ENCODE measurements at regions not wholly inside any gene's neighbourhood (a gene's known extent, or its start where the extent isn't known, plus 50 kb on each side); places are given as distances from the start of the nearest gene placed in this dataset.

DNA sequence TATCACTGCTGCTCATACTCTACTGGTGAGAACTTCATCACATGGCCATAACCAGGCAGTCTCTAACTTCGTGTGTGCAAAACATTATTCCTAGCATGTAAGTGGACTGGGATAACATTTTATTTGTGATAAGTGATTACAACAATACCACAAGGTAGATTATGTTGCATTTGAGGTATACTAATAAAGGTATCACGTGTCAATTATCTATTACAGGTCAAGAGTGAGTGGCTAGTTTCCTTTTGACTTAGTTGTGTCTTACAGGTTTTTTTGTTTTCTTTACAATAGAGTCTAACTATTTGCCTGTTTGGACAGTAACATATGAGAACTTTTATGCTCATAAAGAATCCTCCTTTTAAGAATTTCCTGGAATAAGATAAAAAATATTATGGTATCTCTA is 67.2 kb upstream of the DSC1 start:
- TF ChIP-seq TCF12 (IDR thresholded peaks at IDR 0.05): no peak
- TF ChIP-seq EP300 (IDR thresholded peaks at IDR 0.05; ENCODE audit: borderline replicate concordance in 1 of 2, low read depth in 1 of 2, low read length in 1 of 2): no peak
- TF ChIP-seq, protein P1, sequence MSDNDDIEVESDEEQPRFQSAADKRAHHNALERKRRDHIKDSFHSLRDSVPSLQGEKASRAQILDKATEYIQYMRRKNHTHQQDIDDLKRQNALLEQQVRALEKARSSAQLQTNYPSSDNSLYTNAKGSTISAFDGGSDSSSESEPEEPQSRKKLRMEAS (IDR thresholded peaks at IDR 0.05; ENCODE audit: low read depth): no peak
- TF ChIP-seq FOXJ3 (CRISPR knock-in tag; IDR thresholded peaks at IDR 0.05): no peak
- TF ChIP-seq, protein P2, sequence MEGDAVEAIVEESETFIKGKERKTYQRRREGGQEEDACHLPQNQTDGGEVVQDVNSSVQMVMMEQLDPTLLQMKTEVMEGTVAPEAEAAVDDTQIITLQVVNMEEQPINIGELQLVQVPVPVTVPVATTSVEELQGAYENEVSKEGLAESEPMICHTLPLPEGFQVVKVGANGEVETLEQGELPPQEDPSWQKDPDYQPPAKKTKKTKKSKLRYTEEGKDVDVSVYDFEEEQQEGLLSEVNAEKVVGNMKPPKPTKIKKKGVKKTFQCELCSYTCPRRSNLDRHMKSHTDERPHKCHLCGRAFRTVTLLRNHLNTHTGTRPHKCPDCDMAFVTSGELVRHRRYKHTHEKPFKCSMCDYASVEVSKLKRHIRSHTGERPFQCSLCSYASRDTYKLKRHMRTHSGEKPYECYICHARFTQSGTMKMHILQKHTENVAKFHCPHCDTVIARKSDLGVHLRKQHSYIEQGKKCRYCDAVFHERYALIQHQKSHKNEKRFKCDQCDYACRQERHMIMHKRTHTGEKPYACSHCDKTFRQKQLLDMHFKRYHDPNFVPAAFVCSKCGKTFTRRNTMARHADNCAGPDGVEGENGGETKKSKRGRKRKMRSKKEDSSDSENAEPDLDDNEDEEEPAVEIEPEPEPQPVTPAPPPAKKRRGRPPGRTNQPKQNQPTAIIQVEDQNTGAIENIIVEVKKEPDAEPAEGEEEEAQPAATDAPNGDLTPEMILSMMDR (IDR thresholded peaks at IDR 0.05): no peak
- TF ChIP-seq, protein P3, sequence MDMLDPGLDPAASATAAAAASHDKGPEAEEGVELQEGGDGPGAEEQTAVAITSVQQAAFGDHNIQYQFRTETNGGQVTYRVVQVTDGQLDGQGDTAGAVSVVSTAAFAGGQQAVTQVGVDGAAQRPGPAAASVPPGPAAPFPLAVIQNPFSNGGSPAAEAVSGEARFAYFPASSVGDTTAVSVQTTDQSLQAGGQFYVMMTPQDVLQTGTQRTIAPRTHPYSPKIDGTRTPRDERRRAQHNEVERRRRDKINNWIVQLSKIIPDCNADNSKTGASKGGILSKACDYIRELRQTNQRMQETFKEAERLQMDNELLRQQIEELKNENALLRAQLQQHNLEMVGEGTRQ (IDR thresholded peaks at IDR 0.05; ENCODE audit: borderline replicate concordance, low read depth, low read length): no peak
- no peak for TF ChIP-seq MXI1 (IDR thresholded peaks at IDR 0.05; ENCODE audit: low read depth, low read length)
- TF ChIP-seq, protein P4, sequence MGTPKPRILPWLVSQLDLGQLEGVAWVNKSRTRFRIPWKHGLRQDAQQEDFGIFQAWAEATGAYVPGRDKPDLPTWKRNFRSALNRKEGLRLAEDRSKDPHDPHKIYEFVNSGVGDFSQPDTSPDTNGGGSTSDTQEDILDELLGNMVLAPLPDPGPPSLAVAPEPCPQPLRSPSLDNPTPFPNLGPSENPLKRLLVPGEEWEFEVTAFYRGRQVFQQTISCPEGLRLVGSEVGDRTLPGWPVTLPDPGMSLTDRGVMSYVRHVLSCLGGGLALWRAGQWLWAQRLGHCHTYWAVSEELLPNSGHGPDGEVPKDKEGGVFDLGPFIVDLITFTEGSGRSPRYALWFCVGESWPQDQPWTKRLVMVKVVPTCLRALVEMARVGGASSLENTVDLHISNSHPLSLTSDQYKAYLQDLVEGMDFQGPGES (IDR thresholded peaks at IDR 0.05; ENCODE audit: low read depth, low read length): no peak
- no peak for TF ChIP-seq GABPA (IDR thresholded peaks at IDR 0.05; ENCODE audit: low read depth)
- no peak for TF ChIP-seq TEAD4 (IDR thresholded peaks at IDR 0.05; ENCODE audit: borderline replicate concordance, insufficient read depth)
- no peak for TF ChIP-seq YY1 (IDR thresholded peaks at IDR 0.05; ENCODE audit: low read depth)
- TF ChIP-seq NRF1 (IDR thresholded peaks at IDR 0.05; ENCODE audit: low read depth, low read length): no peak
- TF ChIP-seq POLR2AphosphoS5 (IDR thresholded peaks at IDR 0.05; ENCODE audit: low read depth, low read length): no peak
- TF ChIP-seq FOSL2 (IDR thresholded peaks at IDR 0.05; ENCODE audit: borderline replicate concordance, low read depth): no peak
- TF ChIP-seq, protein P5, sequence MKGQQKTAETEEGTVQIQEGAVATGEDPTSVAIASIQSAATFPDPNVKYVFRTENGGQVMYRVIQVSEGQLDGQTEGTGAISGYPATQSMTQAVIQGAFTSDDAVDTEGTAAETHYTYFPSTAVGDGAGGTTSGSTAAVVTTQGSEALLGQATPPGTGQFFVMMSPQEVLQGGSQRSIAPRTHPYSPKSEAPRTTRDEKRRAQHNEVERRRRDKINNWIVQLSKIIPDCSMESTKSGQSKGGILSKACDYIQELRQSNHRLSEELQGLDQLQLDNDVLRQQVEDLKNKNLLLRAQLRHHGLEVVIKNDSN (IDR thresholded peaks at IDR 0.05; ENCODE audit: borderline replicate concordance, low read depth): no peak
- TF ChIP-seq RCOR1 (IDR thresholded peaks at IDR 0.05; ENCODE audit: low read length): no peak
- TF ChIP-seq RXRA (IDR thresholded peaks at IDR 0.05; ENCODE audit: borderline replicate concordance, low read depth): no peak
- TF ChIP-seq, protein P6, sequence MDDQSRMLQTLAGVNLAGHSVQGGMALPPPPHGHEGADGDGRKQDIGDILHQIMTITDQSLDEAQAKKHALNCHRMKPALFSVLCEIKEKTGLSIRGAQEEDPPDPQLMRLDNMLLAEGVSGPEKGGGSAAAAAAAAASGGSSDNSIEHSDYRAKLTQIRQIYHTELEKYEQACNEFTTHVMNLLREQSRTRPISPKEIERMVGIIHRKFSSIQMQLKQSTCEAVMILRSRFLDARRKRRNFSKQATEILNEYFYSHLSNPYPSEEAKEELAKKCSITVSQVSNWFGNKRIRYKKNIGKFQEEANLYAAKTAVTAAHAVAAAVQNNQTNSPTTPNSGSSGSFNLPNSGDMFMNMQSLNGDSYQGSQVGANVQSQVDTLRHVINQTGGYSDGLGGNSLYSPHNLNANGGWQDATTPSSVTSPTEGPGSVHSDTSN (IDR thresholded peaks at IDR 0.05): no peak
- TF ChIP-seq, protein P7, sequence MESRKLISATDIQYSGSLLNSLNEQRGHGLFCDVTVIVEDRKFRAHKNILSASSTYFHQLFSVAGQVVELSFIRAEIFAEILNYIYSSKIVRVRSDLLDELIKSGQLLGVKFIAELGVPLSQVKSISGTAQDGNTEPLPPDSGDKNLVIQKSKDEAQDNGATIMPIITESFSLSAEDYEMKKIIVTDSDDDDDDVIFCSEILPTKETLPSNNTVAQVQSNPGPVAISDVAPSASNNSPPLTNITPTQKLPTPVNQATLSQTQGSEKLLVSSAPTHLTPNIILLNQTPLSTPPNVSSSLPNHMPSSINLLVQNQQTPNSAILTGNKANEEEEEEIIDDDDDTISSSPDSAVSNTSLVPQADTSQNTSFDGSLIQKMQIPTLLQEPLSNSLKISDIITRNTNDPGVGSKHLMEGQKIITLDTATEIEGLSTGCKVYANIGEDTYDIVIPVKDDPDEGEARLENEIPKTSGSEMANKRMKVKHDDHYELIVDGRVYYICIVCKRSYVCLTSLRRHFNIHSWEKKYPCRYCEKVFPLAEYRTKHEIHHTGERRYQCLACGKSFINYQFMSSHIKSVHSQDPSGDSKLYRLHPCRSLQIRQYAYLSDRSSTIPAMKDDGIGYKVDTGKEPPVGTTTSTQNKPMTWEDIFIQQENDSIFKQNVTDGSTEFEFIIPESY (IDR thresholded peaks at IDR 0.05; ENCODE audit: borderline replicate concordance, low read depth): no peak
- no peak for DNase-seq
- Histone ChIP-seq H3K9ac (no peak overlapping the region), H2AFZ (ENCODE audit: low read depth) (no peak overlapping the region), H3K4me2 (no peak overlapping the region), H3K4me1 (ENCODE audit: control insufficient read depth in 1 of 2, insufficient read depth in 2 of 2, low read depth in 1 of 2, low read length in 1 of 2) (no peaks in the 10 kb centered on the region), H3K79me2 (ENCODE audit: insufficient read depth) (no peaks in the 10 kb centered on the region), H4K20me1 (ENCODE audit: insufficient read depth) (no peaks in the 10 kb centered on the region), H3K4me3 (ENCODE audit: low read depth in 2 of 2, low read length in 1 of 2) (no peak overlapping the region), H3F3A (replicated peaks; ENCODE audit: insufficient read depth) (no peaks in the 10 kb centered on the region), H3K9me3 (no peaks in the 10 kb centered on the region), H3K9me2 (no peaks in the 10 kb centered on the region), H3K36me3 (replicated peaks in 1 of 2; ENCODE audit: control insufficient read depth in 1 of 2, insufficient read depth in 2 of 2, low read length in 1 of 2) (no peaks in the 10 kb centered on the region), H3K27me3 (ENCODE audit: insufficient read depth) (no peaks in the 10 kb centered on the region; the same call in 1 of the 2 replicates), H3K27ac (ENCODE audit: low read depth in 2 of 2, low read length in 1 of 2) (no peak overlapping the region)
- 5% methylated on average over 2 of the region's 2 CpGs for WGBS (ENCODE audit: low lambda C conversion rate)
- CTCF ChIA-PET: no interaction called here
- POLR2A ChIA-PET: no interaction called here
